ENCODE measurements at regions not wholly inside any gene's neighbourhood (a gene's known extent, or its start where the extent isn't known, plus 50 kb on each side); places are given as distances from the start of the nearest gene placed in this dataset.

GRCh38 chr1:184324972-184325371 is 61.9 kb upstream of the C1orf21 start:
- H3K4me1 ChIP-seq (ENCODE audit: control insufficient read depth, insufficient read depth, low read length) = peaks cover 1% of the 10 kb centered on the region
- DNase-seq (ENCODE audit: low read depth) = no peak
- H3K9me3 ChIP-seq (ENCODE audit: control insufficient read depth, low read length) = no peaks in the 10 kb centered on the region
- H3K4me3 ChIP-seq (ENCODE audit: low read length) = no peak overlapping the region
- no peaks in the 10 kb centered on the region for H3K27me3 ChIP-seq (replicated peaks; ENCODE audit: control insufficient read depth, insufficient read depth, low read length)
- no peaks in the 10 kb centered on the region for H3K36me3 ChIP-seq (ENCODE audit: control insufficient read depth, insufficient read depth, low read length, severe bottlenecking)
- no peak overlapping the region for H3K9ac ChIP-seq (ENCODE audit: low read length)

DNA sequence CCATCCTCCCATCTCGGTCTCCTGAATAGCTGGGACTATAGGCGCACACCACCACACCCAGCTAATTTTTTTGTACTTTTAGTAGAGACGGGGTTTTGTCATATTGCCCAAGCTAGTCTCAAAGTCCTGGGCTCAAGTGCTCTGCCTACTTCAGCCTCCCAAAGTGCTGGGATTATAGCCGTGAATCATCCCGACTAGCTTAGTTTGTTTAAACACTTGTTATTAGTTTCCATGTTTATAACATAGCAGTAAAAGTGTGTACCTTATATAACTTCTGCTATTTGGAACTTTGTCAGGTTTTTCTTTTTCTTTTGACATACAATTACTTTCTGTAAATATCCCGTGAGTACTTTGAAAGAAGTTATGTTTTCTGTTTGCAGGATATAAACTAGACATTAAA is 60.6 kb upstream of the C1orf21 start:
- H3K9me3 ChIP-seq (ENCODE audit: control insufficient read depth, low read length) = no peaks in the 10 kb centered on the region
- no peak overlapping the region for H3K4me3 ChIP-seq (ENCODE audit: low read length)
- H3K27me3 ChIP-seq (replicated peaks; ENCODE audit: control insufficient read depth, insufficient read depth, low read length) = no peaks in the 10 kb centered on the region
- H3K9ac ChIP-seq (ENCODE audit: low read length) = no peak overlapping the region
- DNase-seq (ENCODE audit: low read depth) = no peak
- no peaks in the 10 kb centered on the region for H3K36me3 ChIP-seq (ENCODE audit: control insufficient read depth, insufficient read depth, low read length, severe bottlenecking)
- no peaks in the 10 kb centered on the region for H3K4me1 ChIP-seq (ENCODE audit: control insufficient read depth, insufficient read depth, low read length)

DNA sequence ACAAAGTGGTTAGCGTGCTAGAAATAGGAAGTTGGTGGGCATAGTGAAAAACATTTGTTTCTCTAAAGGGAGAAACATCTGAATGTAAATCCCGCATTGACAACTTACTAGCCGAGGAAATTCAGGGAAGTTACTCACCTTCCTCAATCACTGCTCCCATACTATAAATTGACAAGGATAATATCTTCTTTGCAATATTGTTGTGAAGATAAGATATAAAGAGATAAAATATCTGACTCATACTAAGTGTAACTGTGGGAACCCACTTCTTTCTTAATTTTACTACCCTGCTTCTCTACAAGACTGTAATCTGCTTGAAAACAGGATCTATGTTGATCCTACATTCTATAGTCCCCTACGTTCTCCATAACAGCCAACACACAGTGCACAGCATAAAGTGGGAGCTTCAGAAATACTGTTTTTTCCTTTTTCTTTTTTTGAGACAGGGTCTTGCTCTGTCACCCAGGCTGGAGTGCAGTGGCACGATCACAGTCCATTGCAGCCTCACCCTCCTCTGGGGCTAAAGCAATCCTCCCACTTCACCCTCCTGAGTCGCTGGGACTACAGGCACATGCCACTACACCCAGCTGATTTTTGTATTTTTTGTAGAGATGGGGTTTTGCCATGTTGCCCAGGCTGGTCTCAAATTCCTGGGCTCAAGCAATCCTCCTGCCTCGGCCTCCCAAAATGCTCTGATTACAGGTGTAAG is 57.4 kb upstream of the C1orf21 start:
- Histone ChIP-seq H3K27me3 (replicated peaks; ENCODE audit: control insufficient read depth, insufficient read depth, low read length) (no peaks in the 10 kb centered on the region), H3K36me3 (ENCODE audit: control insufficient read depth, insufficient read depth, low read length, severe bottlenecking) (no peaks in the 10 kb centered on the region)
- no peak for DNase-seq (ENCODE audit: low read depth)

DNA sequence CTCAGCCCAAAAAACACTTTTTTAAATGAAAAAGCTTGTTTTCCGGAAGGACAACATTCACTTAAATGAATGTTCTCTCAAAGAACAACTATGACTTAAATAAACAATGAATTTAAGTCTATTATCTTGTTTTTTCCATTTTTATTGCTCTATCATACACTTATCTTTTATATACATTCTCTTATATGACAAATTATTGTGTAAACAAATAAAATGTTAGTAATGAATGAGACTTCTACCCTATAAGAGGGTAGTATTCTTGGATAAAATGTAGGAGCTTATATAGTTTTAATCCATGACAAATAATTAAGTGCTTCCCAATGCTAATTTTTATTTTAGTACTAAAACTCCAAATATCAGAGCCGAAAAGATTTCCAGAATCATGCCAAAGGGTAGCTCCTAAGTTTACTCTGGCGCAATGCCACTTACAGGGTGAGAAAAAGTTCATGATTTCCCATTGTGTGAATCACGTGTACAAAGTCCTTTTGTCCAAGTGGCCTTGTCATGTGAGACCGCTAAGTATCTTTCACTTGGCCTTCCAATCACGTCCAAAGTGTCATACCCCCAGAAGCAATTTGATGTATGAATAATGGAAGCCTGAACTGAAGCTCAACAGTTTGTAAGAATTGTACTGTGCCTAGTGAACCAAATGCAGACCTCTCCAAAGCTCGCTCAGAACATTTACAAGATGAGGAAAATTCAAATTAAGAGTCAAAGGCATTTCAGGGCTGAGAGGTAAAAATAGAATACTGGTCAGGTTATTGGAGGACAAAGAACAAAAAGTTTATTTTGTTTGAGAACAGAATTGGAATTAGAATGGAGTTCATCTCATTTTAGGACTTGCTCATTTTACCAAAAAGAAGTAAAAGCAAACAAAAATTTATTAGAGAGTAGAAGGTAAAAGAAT is 56.6 kb upstream of the C1orf21 start:
- Histone ChIP-seq H3K36me3 (ENCODE audit: control insufficient read depth, insufficient read depth, low read length, severe bottlenecking) (no peaks in the 10 kb centered on the region), H3K9ac (ENCODE audit: low read length) (no peak overlapping the region), H3K4me1 (ENCODE audit: control insufficient read depth, insufficient read depth, low read length) (no peaks in the 10 kb centered on the region), H3K27me3 (replicated peaks; ENCODE audit: control insufficient read depth, insufficient read depth, low read length) (no peaks in the 10 kb centered on the region), H3K4me3 (ENCODE audit: low read length) (no peak overlapping the region), H3K9me3 (ENCODE audit: control insufficient read depth, low read length) (peaks cover 3% of the 10 kb centered on the region)
- no peak for DNase-seq (ENCODE audit: low read depth)

More for the DNA sequence above, 57.4 kb upstream of the C1orf21 start:
- no peak overlapping the region for H3K9ac ChIP-seq (ENCODE audit: low read length)
- no peak overlapping the region for H3K4me3 ChIP-seq (ENCODE audit: low read length)
- peaks cover 3% of the 10 kb centered on the region for H3K9me3 ChIP-seq (ENCODE audit: control insufficient read depth, low read length)
- no peaks in the 10 kb centered on the region for H3K4me1 ChIP-seq (ENCODE audit: control insufficient read depth, insufficient read depth, low read length)

- Histone ChIP-seq H3K27me3 (replicated peaks; ENCODE audit: control insufficient read depth, insufficient read depth, low read length) (no peaks in the 10 kb centered on the region), H3K36me3 (ENCODE audit: control insufficient read depth, insufficient read depth, low read length, severe bottlenecking) (no peaks in the 10 kb centered on the region), H3K4me1 (ENCODE audit: control insufficient read depth, insufficient read depth, low read length) (no peaks in the 10 kb centered on the region), H3K9me3 (ENCODE audit: control insufficient read depth, low read length) (peaks cover 3% of the 10 kb centered on the region), H3K9ac (ENCODE audit: low read length) (no peak overlapping the region), H3K4me3 (ENCODE audit: low read length) (no peak overlapping the region)
- DNase-seq (ENCODE audit: low read depth) = no peak
Measured at GRCh38 chr1:184330875-184331274, 56.0 kb upstream of the C1orf21 start.
